ENCODE measurements at regions not wholly inside any gene's neighbourhood (a gene's known extent, or its start where the extent isn't known, plus 50 kb on each side); places are given as distances from the start of the nearest gene placed in this dataset.

- TF ChIP-seq CTCF (IDR thresholded peaks at IDR 0.05) (no peak), ZFX (IDR thresholded peaks at IDR 0.05; ENCODE audit: borderline replicate concordance) (no peak)
These were observed 76.3 kb downstream of the PSMG1 start for GRCh38 chr21:39106881-39107462.

All from 22Rv1 (cell line).